ENCODE measurements at regions not wholly inside any gene's neighbourhood (a gene's known extent, or its start where the extent isn't known, plus 50 kb on each side); places are given as distances from the start of the nearest gene placed in this dataset.

- TF ChIP-seq CTCF (IDR thresholded peaks at IDR 0.05; ENCODE audit: insufficient read depth, low read length) (no peak), GABPA (IDR thresholded peaks at IDR 0.05; ENCODE audit: low read depth) (no peak), SPI1 (IDR thresholded peaks at IDR 0.05; ENCODE audit: borderline replicate concordance, low read depth) (no peak), POLR2AphosphoS5 (IDR thresholded peaks at IDR 0.05; ENCODE audit: low read depth) (no peak)
- TF ChIP-seq, protein P1, sequence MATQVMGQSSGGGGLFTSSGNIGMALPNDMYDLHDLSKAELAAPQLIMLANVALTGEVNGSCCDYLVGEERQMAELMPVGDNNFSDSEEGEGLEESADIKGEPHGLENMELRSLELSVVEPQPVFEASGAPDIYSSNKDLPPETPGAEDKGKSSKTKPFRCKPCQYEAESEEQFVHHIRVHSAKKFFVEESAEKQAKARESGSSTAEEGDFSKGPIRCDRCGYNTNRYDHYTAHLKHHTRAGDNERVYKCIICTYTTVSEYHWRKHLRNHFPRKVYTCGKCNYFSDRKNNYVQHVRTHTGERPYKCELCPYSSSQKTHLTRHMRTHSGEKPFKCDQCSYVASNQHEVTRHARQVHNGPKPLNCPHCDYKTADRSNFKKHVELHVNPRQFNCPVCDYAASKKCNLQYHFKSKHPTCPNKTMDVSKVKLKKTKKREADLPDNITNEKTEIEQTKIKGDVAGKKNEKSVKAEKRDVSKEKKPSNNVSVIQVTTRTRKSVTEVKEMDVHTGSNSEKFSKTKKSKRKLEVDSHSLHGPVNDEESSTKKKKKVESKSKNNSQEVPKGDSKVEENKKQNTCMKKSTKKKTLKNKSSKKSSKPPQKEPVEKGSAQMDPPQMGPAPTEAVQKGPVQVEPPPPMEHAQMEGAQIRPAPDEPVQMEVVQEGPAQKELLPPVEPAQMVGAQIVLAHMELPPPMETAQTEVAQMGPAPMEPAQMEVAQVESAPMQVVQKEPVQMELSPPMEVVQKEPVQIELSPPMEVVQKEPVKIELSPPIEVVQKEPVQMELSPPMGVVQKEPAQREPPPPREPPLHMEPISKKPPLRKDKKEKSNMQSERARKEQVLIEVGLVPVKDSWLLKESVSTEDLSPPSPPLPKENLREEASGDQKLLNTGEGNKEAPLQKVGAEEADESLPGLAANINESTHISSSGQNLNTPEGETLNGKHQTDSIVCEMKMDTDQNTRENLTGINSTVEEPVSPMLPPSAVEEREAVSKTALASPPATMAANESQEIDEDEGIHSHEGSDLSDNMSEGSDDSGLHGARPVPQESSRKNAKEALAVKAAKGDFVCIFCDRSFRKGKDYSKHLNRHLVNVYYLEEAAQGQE (IDR thresholded peaks at IDR 0.05; ENCODE audit: insufficient replicate concordance, low read depth): no peak
- H3K27me3 ChIP-seq (ENCODE audit: insufficient read depth, poor library complexity, severe bottlenecking): peaks cover 5% of the 10 kb centered on the region
- no peak overlapping the region for H3K4me3 ChIP-seq (replicated peaks; ENCODE audit: insufficient read depth, low read length)
- no peak overlapping the region for H3K27ac ChIP-seq (replicated peaks)
- DNase-seq (ENCODE audit: low read depth in 1 of 2, low spot score in 1 of 2): no peak
Measured at GRCh38 chr3:68676136-68676535, 256.2 kb downstream of the TAFA4 start.

DNA sequence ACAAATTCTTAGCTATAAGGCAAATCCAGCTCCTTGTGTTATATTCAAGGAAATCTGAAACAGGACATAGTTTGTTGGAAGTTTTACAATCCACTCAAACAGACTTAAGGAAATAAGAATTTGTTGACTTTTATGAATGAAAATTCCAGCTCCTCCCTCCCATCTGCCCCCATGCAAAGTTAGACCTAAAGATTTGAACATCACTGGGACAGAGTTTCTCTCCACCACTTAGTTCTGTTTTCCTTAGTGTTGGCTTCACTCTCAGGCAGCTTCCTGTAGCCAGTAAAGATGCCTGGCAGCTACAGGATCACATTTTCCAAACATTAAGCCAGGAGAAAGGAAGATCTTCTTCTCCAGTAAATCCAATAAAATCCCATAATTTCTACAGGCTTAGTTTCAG is 265.0 kb downstream of the TAFA4 start:
- DNase-seq (ENCODE audit: low read depth in 1 of 2, low spot score in 1 of 2): no peak
- Histone ChIP-seq H3K27ac (replicated peaks) (no peak overlapping the region), H3K27me3 (ENCODE audit: insufficient read depth, poor library complexity, severe bottlenecking) (peaks cover 2% of the 10 kb centered on the region), H3K4me3 (replicated peaks; ENCODE audit: insufficient read depth, low read length) (no peak overlapping the region)
- TF ChIP-seq, protein P1 (IDR thresholded peaks at IDR 0.05; ENCODE audit: insufficient replicate concordance, low read depth): no peak

DNA sequence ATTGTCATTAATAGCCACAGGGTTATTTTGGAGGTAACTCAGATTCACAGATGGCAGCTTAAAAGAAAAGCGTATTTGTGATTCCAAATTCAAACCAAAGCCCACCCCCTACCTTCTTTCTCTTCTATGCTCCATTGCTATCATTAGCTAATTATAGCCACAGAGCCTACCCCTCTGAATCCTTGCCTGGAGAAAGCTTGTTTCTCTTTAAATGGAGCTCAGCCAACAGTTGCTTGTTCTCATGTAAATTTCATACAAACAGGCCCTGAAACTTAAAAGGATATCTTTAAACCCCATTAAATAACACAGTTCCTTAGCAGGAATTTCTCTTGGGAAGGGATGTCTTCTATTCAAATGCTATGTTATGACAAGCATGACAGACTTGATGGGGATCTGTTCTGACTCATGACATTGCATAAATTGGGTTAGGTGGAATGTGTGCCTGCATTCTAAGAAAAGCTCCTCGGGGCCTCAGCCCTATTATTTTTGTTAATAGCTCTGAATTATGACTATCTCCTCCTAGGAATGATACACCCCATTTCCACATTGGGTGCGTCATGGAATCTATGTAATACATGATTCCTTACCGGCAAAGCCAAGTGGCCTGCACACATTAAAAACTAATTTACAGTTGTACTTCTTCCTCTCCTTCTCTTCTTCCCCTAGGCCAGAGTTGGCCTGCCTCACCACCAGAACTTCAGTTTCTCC is 265.8 kb downstream of the TAFA4 start:
- Histone ChIP-seq H3K4me3 (replicated peaks; ENCODE audit: insufficient read depth, low read length) (no peak overlapping the region), H3K27me3 (ENCODE audit: insufficient read depth, poor library complexity, severe bottlenecking) (peaks cover 2% of the 10 kb centered on the region), H3K27ac (replicated peaks) (no peak overlapping the region)
- DNase-seq (ENCODE audit: low read depth in 1 of 2, low spot score in 1 of 2): no peak
- no peak for TF ChIP-seq POLR2AphosphoS5 (IDR thresholded peaks at IDR 0.05; ENCODE audit: low read depth)
- TF ChIP-seq, protein P1 (IDR thresholded peaks at IDR 0.05; ENCODE audit: insufficient replicate concordance, low read depth): no peak
- no peak for TF ChIP-seq CTCF (IDR thresholded peaks at IDR 0.05; ENCODE audit: insufficient read depth, low read length)
- TF ChIP-seq SPI1 (IDR thresholded peaks at IDR 0.05; ENCODE audit: borderline replicate concordance, low read depth): no peak
- no peak for TF ChIP-seq GABPA (IDR thresholded peaks at IDR 0.05; ENCODE audit: low read depth)
